Mammary epithelial cell (primary cell): ENCODE measurements at regions not wholly inside any gene's neighbourhood (a gene's known extent, or its start where the extent isn't known, plus 50 kb on each side); places are given as distances from the start of the nearest gene placed in this dataset.

Experiments used
- CTCF ChIP-seq, 2 donors: IDR thresholded peaks in 1 of 2; conservative IDR thresholded peaks in 1 of 2; 2 replicates each; pipeline ENCODE4 v1.5.1; 2011 to 2012; ENCODE audit warnings: inconsistent platforms in 2 of 2, low read length in 2 of 2, mild to moderate bottlenecking in 2 of 2, control low read depth in 1 of 2, low read depth in 1 of 2; ENCODE audit not compliant: insufficient read depth in 1 of 2; ENCODE audit errors: extremely low read depth in 1 of 2
- EZH2 ChIP-seq: IDR thresholded peaks from 2 replicates; pipeline ENCODE4 v1.6.1; 2012; ENCODE audit warnings: low read length, inconsistent platforms, borderline replicate concordance

GRCh38 chrX:5314148-5314547, 914.5 kb downstream of the NLGN4X start:
- TF ChIP-seq EZH2 (no peak), CTCF (conservative IDR thresholded peaks at IDR 0.05 in 1 of 2, IDR thresholded peaks at IDR 0.05 in 1 of 2; ENCODE audit: extremely low read depth in 1 of 2, insufficient read depth in 1 of 2, low read depth in 1 of 2, low read length in 2 of 2) (no peak)
